H9 (cell line): ENCODE measurements at regions not wholly inside any gene's neighbourhood (a gene's known extent, or its start where the extent isn't known, plus 50 kb on each side); places are given as distances from the start of the nearest gene placed in this dataset.

Experiments used
- DNase-seq: peaks from one replicate; pipeline ENCODE4 v3.0.0-alpha.2; 2017
- H2AFZ ChIP-seq: one replicate; pipeline ENCODE4 v1.6.1; 2013; ENCODE audit warnings: mild to moderate bottlenecking, low read length, control low read depth, moderate library complexity
- H2AK5ac ChIP-seq: 2 replicates; pipeline ENCODE4 v1.6.1; 2013; ENCODE audit warnings: low read length, control low read depth, mixed read lengths; ENCODE audit not compliant: insufficient read length
- H2BK120ac ChIP-seq: one replicate; pipeline ENCODE4 v1.6.1; 2013; ENCODE audit warnings: low read depth, mild to moderate bottlenecking, low read length, control low read depth, inconsistent platforms; ENCODE audit not compliant: poor library complexity, severe bottlenecking
- H2BK12ac ChIP-seq: 2 replicates; pipeline ENCODE4 v1.6.1; 2013; ENCODE audit warnings: low read length, control low read depth, mixed read lengths, low read depth; ENCODE audit not compliant: insufficient read length
- H2BK15ac ChIP-seq: 2 replicates; pipeline ENCODE4 v1.6.1; 2013; ENCODE audit warnings: low read depth, low read length, control low read depth
- H2BK20ac ChIP-seq: one replicate; pipeline ENCODE4 v1.6.1; 2013; ENCODE audit warnings: low read depth, mild to moderate bottlenecking, low read length, control low read depth, inconsistent platforms; ENCODE audit not compliant: poor library complexity, severe bottlenecking
- H2BK5ac ChIP-seq: 2 replicates; pipeline ENCODE4 v1.6.1; 2013; ENCODE audit warnings: low read length, control low read depth, mixed read lengths; ENCODE audit not compliant: insufficient read length
- H3K14ac ChIP-seq: 2 replicates; pipeline ENCODE4 v1.6.1; 2013; ENCODE audit warnings: low read length, control low read depth; ENCODE audit not compliant: insufficient read depth
- H3K18ac ChIP-seq: 2 replicates; pipeline ENCODE4 v1.6.1; 2013; ENCODE audit warnings: low read depth, mild to moderate bottlenecking, mixed read lengths, low read length, control low read depth; ENCODE audit not compliant: insufficient read length
- H3K23ac ChIP-seq: 2 replicates; pipeline ENCODE4 v1.6.1; 2013; ENCODE audit warnings: low read length, control low read depth, mixed read lengths, low read depth; ENCODE audit not compliant: insufficient read length
- H3K23me2 ChIP-seq: 2 replicates; pipeline ENCODE4 v1.6.1; 2013; ENCODE audit warnings: low read depth, mild to moderate bottlenecking, mixed read lengths, low read length, control low read depth; ENCODE audit not compliant: insufficient read length, poor library complexity, severe bottlenecking
- H3K27ac ChIP-seq: 2 replicates; pipeline ENCODE4 v1.5.1; 2013; ENCODE audit warnings: low read length, control low read depth, mixed read lengths, low read depth; ENCODE audit not compliant: insufficient read length
- H3K27me3 ChIP-seq: 2 replicates; pipeline ENCODE4 v1.6.1; 2013; ENCODE audit warnings: low read length, control low read depth, inconsistent platforms; ENCODE audit not compliant: insufficient read depth
- H3K4ac ChIP-seq: 2 replicates; pipeline ENCODE4 v1.6.1; 2013; ENCODE audit warnings: low read depth, mild to moderate bottlenecking, control low read depth, inconsistent platforms, low read length, moderate library complexity
- H3K4me1 ChIP-seq: 2 replicates; pipeline ENCODE4 v1.6.1; 2013; ENCODE audit warnings: low read length, control low read depth, inconsistent platforms; ENCODE audit not compliant: insufficient read depth
- H3K4me2 ChIP-seq: 2 replicates; pipeline ENCODE4 v1.6.1; 2013; ENCODE audit warnings: low read length, control low read depth, mixed read lengths; ENCODE audit not compliant: insufficient read length, insufficient read depth
- H3K56ac ChIP-seq: 2 replicates; pipeline ENCODE4 v1.6.1; 2013; ENCODE audit warnings: low read depth, mild to moderate bottlenecking, mixed read lengths, low read length, control low read depth; ENCODE audit not compliant: insufficient read length
- H3K79me1 ChIP-seq: 2 replicates; pipeline ENCODE4 v1.6.1; 2013; ENCODE audit warnings: low read depth, mild to moderate bottlenecking, moderate library complexity, low read length, control low read depth, inconsistent platforms; ENCODE audit not compliant: insufficient read depth, poor library complexity, severe bottlenecking
- H3K79me2 ChIP-seq: 2 replicates; pipeline ENCODE4 v1.6.1; 2013; ENCODE audit warnings: low read length, control low read depth, inconsistent platforms; ENCODE audit not compliant: insufficient read depth
- H3K9ac ChIP-seq: 2 replicates; pipeline ENCODE4 v1.6.1; 2013; ENCODE audit warnings: low read length, control low read depth, mixed read lengths; ENCODE audit not compliant: insufficient read length; ENCODE audit errors: extremely low read depth
- H3K9me3 ChIP-seq: one replicate; pipeline ENCODE4 v1.6.1; 2013; ENCODE audit warnings: low read depth, low read length, inconsistent platforms; ENCODE audit not compliant: control insufficient read depth
- H3T11ph ChIP-seq: one replicate; pipeline ENCODE4 v1.6.1; 2013; ENCODE audit warnings: mild to moderate bottlenecking, low read length, control low read depth, inconsistent platforms
- H4K20me1 ChIP-seq: one replicate; pipeline ENCODE4 v1.6.1; 2013; ENCODE audit not compliant: control insufficient read depth, insufficient read length, insufficient read depth
- H4K5ac ChIP-seq: 2 replicates; pipeline ENCODE4 v1.6.1; 2013; ENCODE audit warnings: low read depth, mild to moderate bottlenecking, mixed read lengths, low read length, control low read depth; ENCODE audit not compliant: insufficient read length
- H4K8ac ChIP-seq: replicated peaks from 2 replicates; pipeline ENCODE4 v1.6.1; 2013; ENCODE audit warnings: low read length, control low read depth, mixed read lengths, low read depth; ENCODE audit not compliant: insufficient read length
- H4K91ac ChIP-seq: 2 replicates; pipeline ENCODE4 v1.6.1; 2013; ENCODE audit warnings: low read depth, mild to moderate bottlenecking, moderate library complexity, mixed read lengths, low read length, control low read depth; ENCODE audit not compliant: insufficient read length
- H3K27ac Mint-ChIP-seq, 3 experiments: 2 replicates in 2 of 3; 3 replicates in 1 of 3; pipeline ENCODE4 v1.8.0; 2020 to 2021; ENCODE audit warnings: mixed read lengths in 3 of 3, mild to moderate bottlenecking in 1 of 3, moderate library complexity in 1 of 3
- H3K27me3 Mint-ChIP-seq: 2 replicates; pipeline ENCODE4 v1.8.0; 2021; ENCODE audit warnings: low read depth, mild to moderate bottlenecking, moderate library complexity, mixed read lengths
- H3K36me3 Mint-ChIP-seq, 3 experiments: 2 replicates in 2 of 3; 3 replicates in 1 of 3; pipeline ENCODE4 v1.8.0; 2020 to 2021; ENCODE audit warnings: low read depth in 3 of 3, mixed read lengths in 3 of 3; ENCODE audit not compliant: insufficient read depth in 1 of 3
- H3K4me1 Mint-ChIP-seq, 2 experiments: 2 replicates each; pipeline ENCODE4 v1.8.0; 2020; ENCODE audit warnings: mixed read lengths in 2 of 2
- H3K4me3 Mint-ChIP-seq, 2 experiments: 2 replicates in 1 of 2; 3 replicates in 1 of 2; pipeline ENCODE4 v1.8.0; 2020 to 2021; ENCODE audit warnings: mild to moderate bottlenecking in 2 of 2, mixed read lengths in 2 of 2, moderate library complexity in 1 of 2
- H3K9me3 Mint-ChIP-seq, 2 experiments: 2 replicates in 1 of 2; 3 replicates in 1 of 2; pipeline ENCODE4 v1.8.0; 2020; ENCODE audit warnings: mild to moderate bottlenecking in 2 of 2, mixed read lengths in 2 of 2, moderate library complexity in 1 of 2
- WGBS: extraction: QIAGEN DNeasy Blood & Tissue Kit; methylation state at CpG from one replicate; pipeline ENCODE4 v1.1.7; 2013; ENCODE audit warnings: missing lambda C conversion rate, low lambda C conversion rate, mixed read lengths; ENCODE audit not compliant: insufficient read length; ENCODE audit errors: extremely low coverage; 5-methylcytosine and 5-hydroxymethylcytosine counted together
- TF ChIP-seq, protein P1 (sequence below): fragments of 200-600 bp; sonication (generic); conservative IDR thresholded peaks from 3 replicates; pipeline ENCODE4 v1.8.0; 2021; ENCODE audit warnings: antibody characterized with exemption, mild to moderate bottlenecking

- H3K79me2 ChIP-seq: no peaks in the 10 kb centered on the region
- no peaks in the 10 kb centered on the region for H3K79me1 ChIP-seq
- no peak overlapping the region for H2BK5ac ChIP-seq
- no peak overlapping the region for H4K5ac ChIP-seq
- H2BK20ac ChIP-seq: no peak overlapping the region
- no peaks in the 10 kb centered on the region for H3K9me3 ChIP-seq
- no peak overlapping the region for H3K23ac ChIP-seq
- no peak overlapping the region for H3T11ph ChIP-seq
- no peak overlapping the region for H2BK15ac ChIP-seq
- H4K8ac ChIP-seq: no peak overlapping the region
- Mint-ChIP-seq H3K36me3 (no peaks in the 10 kb centered on the region; a peak in 1 of 7 replicates), H3K27ac (no peak overlapping the region), H3K27me3 (no peaks in the 10 kb centered on the region), H3K4me1 (no peaks in the 10 kb centered on the region), H3K4me3 (no peak overlapping the region), H3K9me3 (no peaks in the 10 kb centered on the region)
- H3K23me2 ChIP-seq: no peaks in the 10 kb centered on the region
- WGBS: no CpG with 5 or more reads among the region's 3 CpGs
- TF ChIP-seq, protein P1, sequence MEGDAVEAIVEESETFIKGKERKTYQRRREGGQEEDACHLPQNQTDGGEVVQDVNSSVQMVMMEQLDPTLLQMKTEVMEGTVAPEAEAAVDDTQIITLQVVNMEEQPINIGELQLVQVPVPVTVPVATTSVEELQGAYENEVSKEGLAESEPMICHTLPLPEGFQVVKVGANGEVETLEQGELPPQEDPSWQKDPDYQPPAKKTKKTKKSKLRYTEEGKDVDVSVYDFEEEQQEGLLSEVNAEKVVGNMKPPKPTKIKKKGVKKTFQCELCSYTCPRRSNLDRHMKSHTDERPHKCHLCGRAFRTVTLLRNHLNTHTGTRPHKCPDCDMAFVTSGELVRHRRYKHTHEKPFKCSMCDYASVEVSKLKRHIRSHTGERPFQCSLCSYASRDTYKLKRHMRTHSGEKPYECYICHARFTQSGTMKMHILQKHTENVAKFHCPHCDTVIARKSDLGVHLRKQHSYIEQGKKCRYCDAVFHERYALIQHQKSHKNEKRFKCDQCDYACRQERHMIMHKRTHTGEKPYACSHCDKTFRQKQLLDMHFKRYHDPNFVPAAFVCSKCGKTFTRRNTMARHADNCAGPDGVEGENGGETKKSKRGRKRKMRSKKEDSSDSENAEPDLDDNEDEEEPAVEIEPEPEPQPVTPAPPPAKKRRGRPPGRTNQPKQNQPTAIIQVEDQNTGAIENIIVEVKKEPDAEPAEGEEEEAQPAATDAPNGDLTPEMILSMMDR: no peak
- no peak for DNase-seq
- no peak overlapping the region for H3K4ac ChIP-seq
- no peak overlapping the region for H4K91ac ChIP-seq
- no peak overlapping the region for H2BK12ac ChIP-seq
- H3K4me1 ChIP-seq: no peaks in the 10 kb centered on the region
- no peak overlapping the region for H2AFZ ChIP-seq
- H3K14ac ChIP-seq: no peak overlapping the region
- no peak overlapping the region for H3K56ac ChIP-seq
- H3K4me2 ChIP-seq: no peak overlapping the region
- H4K20me1 ChIP-seq: no peaks in the 10 kb centered on the region
- H2BK120ac ChIP-seq: no peak overlapping the region
- H3K18ac ChIP-seq: no peak overlapping the region
- no peaks in the 10 kb centered on the region for H3K27me3 ChIP-seq
- H3K27ac ChIP-seq: no peak overlapping the region
- H3K9ac ChIP-seq: no peak overlapping the region
- H2AK5ac ChIP-seq: no peak overlapping the region
These were observed 679.5 kb downstream of the MAFB start for GRCh38 chr20:40009542-40009941.
